ENCODE measurements at regions not wholly inside any gene's neighbourhood (a gene's known extent, or its start where the extent isn't known, plus 50 kb on each side); places are given as distances from the start of the nearest gene placed in this dataset.

DNA sequence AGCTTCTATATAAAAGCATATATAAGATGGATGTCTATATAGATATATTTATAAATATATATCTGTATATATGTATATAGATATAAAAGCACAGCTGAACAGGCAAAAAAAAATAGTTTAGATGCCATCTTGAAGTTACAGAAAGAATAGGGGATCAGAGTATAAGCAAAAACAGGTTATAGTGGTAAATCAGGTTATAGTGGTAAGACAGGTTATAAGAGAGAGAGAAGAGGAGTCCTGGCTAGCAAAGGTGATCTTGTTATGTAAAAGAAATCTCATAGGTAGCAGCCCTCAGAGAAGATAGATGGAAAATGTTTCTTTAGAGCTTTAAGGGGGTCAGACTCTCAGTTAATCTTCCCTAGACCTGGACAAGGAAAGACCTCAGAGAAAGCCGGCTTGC, 1263.1 kb downstream of the PCDH7 start:
- no peak overlapping the region for H3K23ac ChIP-seq (ENCODE audit: insufficient read length)
- H3K27ac ChIP-seq (ENCODE audit: low read depth, low read length) = no peak overlapping the region
- H2BK120ac ChIP-seq (replicated peaks; ENCODE audit: low read depth, low read length) = no peak overlapping the region
- H4K20me1 ChIP-seq (replicated peaks in 1 of 2; ENCODE audit: control insufficient read depth in 1 of 2, insufficient read depth in 2 of 2, low read length in 2 of 2) = no peaks in the 10 kb centered on the region
- H3K36me3 ChIP-seq (ENCODE audit: control insufficient read depth in 2 of 4, insufficient read depth in 4 of 4, low read length in 3 of 4) = no peaks in the 10 kb centered on the region
- no peaks in the 10 kb centered on the region for H3K4me1 ChIP-seq (replicated peaks in 1 of 4; ENCODE audit: control insufficient read depth in 3 of 4, insufficient read depth in 4 of 4, low read length in 3 of 4)
- no peaks in the 10 kb centered on the region for H3K79me2 ChIP-seq (ENCODE audit: control insufficient read depth in 1 of 2, insufficient read depth in 2 of 2, low read length in 2 of 2)
- H3K18ac ChIP-seq (ENCODE audit: extremely low read depth, low read length) = no peak overlapping the region
- ChIA-PET CTCF (ENCODE audit: partially characterized antibody) (no interaction called here), POLR2A (ENCODE audit: partially characterized antibody) (no interaction called here)
- H3K79me1 ChIP-seq (ENCODE audit: low read depth, low read length) = no peaks in the 10 kb centered on the region
- no peak overlapping the region for H3K4ac ChIP-seq (replicated peaks; ENCODE audit: insufficient read length, low read depth, low read length)
- no peak overlapping the region for H4K8ac ChIP-seq (ENCODE audit: extremely low read depth, insufficient read depth, low read length)
- DNase-seq (ENCODE audit: low read depth in 1 of 2, low spot score in 2 of 2) (no peak), FAIRE-seq (no peak)
- no peak overlapping the region for H4K5ac ChIP-seq (ENCODE audit: insufficient read length, low read depth, low read length)
- H4K91ac ChIP-seq (replicated peaks; ENCODE audit: insufficient read length, low read length) = no peak overlapping the region
- no peak overlapping the region for H3K56ac ChIP-seq (replicated peaks; ENCODE audit: insufficient read length, low read depth, low read length)
- H3K23me2 ChIP-seq (ENCODE audit: low read depth, low read length) = no peaks in the 10 kb centered on the region
- WGBS, 2 experiments (ENCODE audit: extremely low coverage in 1 of 2, insufficient coverage in 1 of 2, insufficient read length in 1 of 2, insufficient replicate concordance in 2 of 2, low coverage in 1 of 2, low lambda C conversion rate in 2 of 2, missing lambda C conversion rate in 1 of 2) = 100% methylated on average over 1 of the region's 1 CpG; no CpG with 5 or more reads in 1 of the 2 experiments
- no peak overlapping the region for H3K9ac ChIP-seq (replicated peaks in 1 of 4; ENCODE audit: extremely low read depth in 1 of 4, low read depth in 3 of 4, low read length in 3 of 4)
- H2AFZ ChIP-seq (ENCODE audit: low read length) = no peak overlapping the region
- no peak overlapping the region for H3K4me2 ChIP-seq (ENCODE audit: insufficient read depth in 1 of 2, low read depth in 2 of 2, low read length in 2 of 2)
- no peak overlapping the region for H3K4me3 ChIP-seq (ENCODE audit: extremely low read depth in 1 of 4, insufficient read depth in 2 of 4, low read depth in 3 of 4, low read length in 4 of 4)
- H2BK12ac ChIP-seq (ENCODE audit: low read depth, low read length) = no peak overlapping the region
- H3K9me3 ChIP-seq (ENCODE audit: insufficient read depth in 2 of 2, low read depth in 1 of 2, low read length in 1 of 2) = no peaks in the 10 kb centered on the region
- no peak overlapping the region for H3K14ac ChIP-seq (ENCODE audit: insufficient read length)
- no peak overlapping the region for H2BK20ac ChIP-seq (ENCODE audit: low read length)
- H2BK15ac ChIP-seq (ENCODE audit: low read length) = no peak overlapping the region
- no peak overlapping the region for H2AK5ac ChIP-seq (ENCODE audit: low read depth, low read length)
- no peaks in the 10 kb centered on the region for H3K27me3 ChIP-seq (replicated peaks in 1 of 4; ENCODE audit: control insufficient read depth in 3 of 4, extremely low read depth in 1 of 4, insufficient read depth in 3 of 4, low read length in 3 of 4)
- H2BK5ac ChIP-seq (ENCODE audit: low read depth, low read length) = no peak overlapping the region
- TF ChIP-seq POU5F1 (IDR thresholded peaks at IDR 0.05; ENCODE audit: low read depth, low read length) = no peak
- no peak for TF ChIP-seq CREB1 (IDR thresholded peaks at IDR 0.05)
- TF ChIP-seq SP1 (IDR thresholded peaks at IDR 0.05; ENCODE audit: low read depth, low read length) = no peak
- TF ChIP-seq KDM4A (IDR thresholded peaks at IDR 0.05; ENCODE audit: low read depth, low read length, severe bottlenecking) = no peak
- no peak for TF ChIP-seq NRF1 (IDR thresholded peaks at IDR 0.05; ENCODE audit: low read depth, low read length)
- TF ChIP-seq BCL11A (IDR thresholded peaks at IDR 0.05; ENCODE audit: low read depth in 2 of 2, low read length in 2 of 2) = no peak
- TF ChIP-seq HDAC6 (IDR thresholded peaks at IDR 0.05; ENCODE audit: low read depth, low read length) = no peak
- TF ChIP-seq RFX5 (IDR thresholded peaks at IDR 0.05; ENCODE audit: borderline replicate concordance, low read depth, low read length) = no peak
- no peak for TF ChIP-seq EP300 (IDR thresholded peaks at IDR 0.05; ENCODE audit: borderline replicate concordance in 1 of 2, low read depth in 2 of 2, low read length in 2 of 2)
- no peak for TF ChIP-seq KDM5A (IDR thresholded peaks at IDR 0.05; ENCODE audit: low read length)
- TF ChIP-seq TEAD4 (IDR thresholded peaks at IDR 0.05; ENCODE audit: low read depth, low read length) = no peak
- no peak for TF ChIP-seq TAF1 (IDR thresholded peaks at IDR 0.05; ENCODE audit: low read depth, low read length)
